Inferior parietal cortex (tissue), 1 donor: ENCODE measurements at regions not wholly inside any gene's neighbourhood (a gene's known extent, or its start where the extent isn't known, plus 50 kb on each side); places are given as distances from the start of the nearest gene placed in this dataset.

Source experiments
- DNase-seq: peaks from one replicate; pipeline ENCODE4 v3.0.0-alpha.2; 2016; ENCODE audit errors: extremely low spot score

- DNase-seq, result no peak
Measured at GRCh38 chr11:30811226-30811755, 225.1 kb upstream of the MPPED2 start.

- no peak for DNase-seq
Measured at GRCh38 chr11:30810116-30810515, 224.0 kb upstream of the MPPED2 start.

DNA sequence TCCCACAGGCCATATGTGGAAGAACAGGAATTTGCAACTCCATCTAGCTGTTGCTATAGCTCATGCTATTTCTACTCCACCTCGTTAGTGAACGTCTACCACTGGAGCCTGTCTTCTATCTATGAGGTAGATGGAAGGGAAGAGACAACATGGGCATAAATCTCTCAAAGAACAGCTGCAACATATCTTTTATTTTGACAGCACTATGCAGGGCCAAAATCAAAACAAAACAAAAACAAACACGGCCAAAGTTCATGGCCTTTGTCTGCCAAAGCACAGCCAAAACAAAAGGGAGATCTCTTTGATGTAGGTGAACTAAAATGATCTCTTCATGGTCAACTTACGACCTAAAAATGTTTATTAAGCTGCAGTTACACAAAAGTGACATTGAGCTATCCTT is 215.2 kb upstream of the MPPED2 start:
- DNase-seq, result no peak

- no peak for DNase-seq
Measured at GRCh38 chr11:30800904-30801303, 214.8 kb upstream of the MPPED2 start.

DNA sequence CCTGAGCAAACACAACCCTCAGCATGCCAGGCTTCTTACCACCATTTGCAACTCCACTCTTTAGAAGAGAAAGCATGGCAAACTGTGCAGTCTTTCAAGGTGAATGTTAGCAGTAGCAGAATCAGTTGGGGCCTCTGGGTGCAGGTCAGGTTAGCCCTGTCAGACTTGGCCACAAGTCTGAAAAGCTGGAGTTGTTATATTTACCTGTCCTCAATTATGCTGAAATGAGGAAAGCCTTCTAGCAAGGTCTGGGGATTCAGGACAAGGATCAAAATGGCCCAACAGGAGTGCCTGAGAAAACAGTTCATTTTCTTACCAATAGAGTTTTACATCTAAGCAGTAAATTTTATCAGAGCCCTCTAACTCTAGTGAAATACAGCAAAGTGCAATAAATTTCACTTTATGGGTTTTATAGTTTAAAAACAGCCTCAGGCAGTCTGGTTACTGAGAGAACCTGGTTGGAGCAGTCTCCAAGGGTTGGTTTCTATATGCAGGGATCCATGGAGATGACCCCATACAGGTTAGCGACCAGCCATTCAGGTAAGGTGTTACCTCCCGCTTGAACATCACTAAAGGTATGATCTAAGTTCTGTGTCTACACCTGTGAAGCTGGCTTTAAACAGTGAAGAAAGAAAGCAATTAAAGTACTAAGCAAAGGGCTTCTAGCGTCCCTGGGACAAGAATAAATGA is 212.5 kb upstream of the MPPED2 start:
- DNase-seq, result no peak

DNA sequence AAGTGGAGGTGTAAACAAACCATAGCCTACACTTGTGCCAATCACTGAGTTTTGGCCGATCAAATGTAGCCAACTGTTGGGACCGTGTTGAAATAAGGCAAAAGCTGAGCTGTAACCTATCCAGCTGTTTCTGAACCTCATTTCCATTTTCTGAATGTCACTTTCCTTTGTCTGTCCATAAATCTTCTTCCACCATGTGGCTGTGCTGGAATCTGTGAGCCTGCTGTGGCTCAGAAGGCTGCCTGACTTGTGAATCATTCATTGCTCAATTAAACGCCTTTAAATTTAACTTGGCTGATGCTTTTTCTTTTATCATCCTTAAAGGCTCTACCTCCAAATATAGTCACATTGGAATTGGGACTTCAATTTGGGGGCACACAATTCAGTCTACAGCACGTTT is 203.1 kb upstream of the MPPED2 start:
- DNase-seq, result no peak

DNA sequence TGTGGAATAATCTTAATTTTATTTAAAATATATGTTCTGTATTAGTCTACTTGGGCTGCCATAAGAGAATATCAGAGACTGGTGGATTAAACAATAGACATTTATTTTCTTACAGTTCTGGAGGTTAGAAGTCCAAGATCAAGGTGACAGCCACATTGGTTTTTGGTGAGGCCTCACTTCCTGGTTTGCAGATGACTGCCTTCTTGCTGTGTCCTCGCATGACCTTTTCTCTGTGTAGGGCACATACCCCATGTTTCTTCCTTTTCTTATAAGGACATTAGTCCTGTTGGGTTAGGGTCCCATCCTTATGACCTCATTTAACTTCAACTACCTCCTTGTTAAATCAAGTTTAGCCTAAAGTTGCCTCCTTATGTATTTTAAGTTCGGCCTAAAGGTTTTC is 202.7 kb upstream of the MPPED2 start:
- no peak for DNase-seq

- DNase-seq, result no peak
Measured at GRCh38 chr11:30786256-30787110, 200.3 kb upstream of the MPPED2 start.

DNA sequence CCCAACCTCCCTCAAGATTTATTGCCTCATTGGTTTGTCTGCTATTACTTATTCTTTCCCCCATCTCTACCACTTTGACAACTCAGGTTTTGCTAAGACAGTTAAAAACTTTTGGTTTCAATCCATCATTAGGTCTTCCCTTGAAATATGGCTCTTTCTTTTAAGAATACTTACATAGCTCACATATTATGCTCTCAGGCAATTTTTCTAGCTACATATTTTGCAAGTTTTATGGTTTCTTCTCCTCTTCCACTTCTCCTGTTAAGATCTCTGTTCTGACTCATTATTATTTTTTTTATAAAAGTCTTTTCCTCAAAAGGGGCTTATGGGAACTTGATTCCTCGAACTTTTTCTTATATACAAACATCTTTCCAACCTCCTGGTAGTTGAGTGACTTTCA is 192.4 kb upstream of the MPPED2 start:
- no peak for DNase-seq

DNA sequence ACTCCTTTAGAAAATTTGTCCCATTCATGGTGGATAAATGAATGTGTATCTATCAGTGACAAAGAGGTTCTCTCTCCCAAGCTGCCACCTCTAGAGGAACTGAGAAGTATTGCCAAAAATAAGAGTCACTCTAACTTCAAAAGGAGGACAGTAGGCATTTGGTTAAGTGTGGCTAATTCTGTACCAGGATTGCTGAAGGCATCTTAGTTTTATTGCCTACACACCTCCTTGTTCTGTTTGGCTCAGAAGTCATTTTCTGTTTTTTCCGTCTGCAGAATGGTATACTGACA is 189.0 kb upstream of the MPPED2 start:
- peak; percentile 16 for DNase-seq

- peak; percentile 16 for DNase-seq
Measured at GRCh38 chr11:30774496-30775232, 188.5 kb upstream of the MPPED2 start.

- DNase-seq, result no peak
Measured at GRCh38 chr11:30772908-30773307, 186.8 kb upstream of the MPPED2 start.

- DNase-seq, result no peak
Measured at GRCh38 chr11:30763951-30764350, 177.8 kb upstream of the MPPED2 start.

- no peak for DNase-seq
Measured at GRCh38 chr11:30762188-30762587, 176.0 kb upstream of the MPPED2 start.

DNA sequence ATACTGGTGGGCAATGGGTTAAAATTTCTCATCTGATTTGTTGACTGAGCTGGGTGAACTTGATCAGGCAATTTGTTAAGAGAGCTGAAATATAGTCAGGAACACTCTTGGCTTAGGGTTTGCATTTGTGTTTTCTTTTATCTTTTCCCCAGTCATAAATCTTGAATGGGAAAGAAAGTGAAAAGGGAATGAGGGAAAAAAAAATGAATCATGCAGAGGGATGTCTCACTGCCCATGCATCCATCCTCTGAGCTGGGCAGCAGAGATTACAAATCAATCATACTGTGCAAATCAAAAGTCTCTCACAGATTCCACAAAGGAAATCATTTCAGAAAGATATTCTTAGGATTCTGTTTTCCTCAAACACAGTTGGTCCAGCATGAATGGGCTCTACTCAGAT is 174.2 kb upstream of the MPPED2 start:
- no peak for DNase-seq

DNA sequence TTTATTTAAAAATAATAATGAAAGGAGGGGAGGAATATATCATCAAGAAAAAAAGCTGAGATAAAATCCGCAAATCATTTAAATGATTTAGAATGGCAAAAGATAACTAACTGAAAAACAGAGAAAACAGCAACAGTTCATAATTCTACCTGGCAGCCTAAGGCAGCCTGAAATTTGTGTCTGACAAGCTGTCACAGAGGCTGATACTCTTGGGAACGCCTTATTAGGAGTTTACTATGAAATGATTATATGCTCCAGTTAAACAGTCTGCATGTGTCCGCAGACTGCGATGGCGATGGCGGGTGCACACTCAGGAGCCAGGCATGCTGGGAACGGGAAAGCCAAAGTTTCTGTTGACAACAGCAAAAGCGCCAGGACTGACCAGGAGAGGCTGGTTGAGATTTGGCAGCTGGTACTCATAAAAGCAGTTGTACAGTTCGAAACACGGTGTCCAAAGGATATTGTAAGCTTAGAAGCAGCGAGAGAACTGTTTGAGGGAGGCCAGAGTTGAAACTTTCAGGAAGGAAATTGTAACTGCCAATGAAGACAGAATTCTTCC is 172.9 kb upstream of the MPPED2 start:
- DNase-seq, result no peak

GRCh38 chr11:30758518-30758917 is 172.4 kb upstream of the MPPED2 start:
- DNase-seq, result no peak

GRCh38 chr11:30758012-30758411 is 171.9 kb upstream of the MPPED2 start:
- DNase-seq, result no peak

GRCh38 chr11:30753994-30754393 is 167.8 kb upstream of the MPPED2 start:
- no peak for DNase-seq

- no peak for DNase-seq
Measured at GRCh38 chr11:30753504-30753903, 167.4 kb upstream of the MPPED2 start.

DNA sequence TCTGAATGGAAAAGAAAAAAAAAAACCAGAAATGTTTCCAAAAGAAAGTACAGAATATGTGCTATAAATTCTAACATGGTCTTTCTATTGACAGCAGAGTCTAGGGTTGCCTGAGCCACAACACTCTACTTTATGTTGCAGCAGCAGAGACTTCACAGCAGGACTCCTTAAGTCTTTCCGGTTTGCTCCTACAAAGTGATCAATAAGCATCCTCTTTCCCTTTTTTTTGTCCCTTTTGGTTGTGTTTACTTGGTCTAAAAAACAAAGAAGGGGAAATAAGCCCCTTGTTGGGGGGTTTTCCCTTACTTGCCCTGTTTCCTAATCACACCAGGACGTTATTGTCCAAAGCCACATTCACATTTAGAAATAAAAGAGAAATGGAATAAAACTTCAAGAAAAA is 163.1 kb upstream of the MPPED2 start:
- DNase-seq, result no peak

DNA sequence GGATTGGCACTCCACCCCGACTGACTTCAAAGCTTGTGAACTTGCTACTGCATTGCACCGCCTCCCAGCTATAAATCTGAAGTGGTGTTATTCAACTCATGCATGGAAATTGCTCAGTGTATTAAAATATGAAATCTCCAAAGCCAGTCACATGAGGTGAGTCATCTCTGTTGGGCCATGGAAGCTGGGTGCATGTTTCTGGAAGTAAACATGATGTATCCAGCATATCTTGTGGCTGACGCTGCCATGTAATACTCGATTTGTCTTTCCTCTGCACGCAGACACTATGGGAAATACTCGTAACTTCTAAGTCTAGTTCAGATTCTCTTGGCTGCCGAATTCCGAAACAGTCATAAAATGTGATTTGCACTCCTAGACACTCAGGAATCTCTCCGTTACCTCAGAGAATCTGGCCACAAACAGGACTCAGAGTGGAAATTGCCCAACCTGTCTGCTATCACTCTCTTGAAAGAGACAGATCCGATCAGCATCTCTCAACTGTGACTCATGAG is 154.9 kb upstream of the MPPED2 start:
- DNase-seq, result no peak
